Bronchial epithelial cell (primary cell): ENCODE measurements at regions not wholly inside any gene's neighbourhood (a gene's known extent, or its start where the extent isn't known, plus 50 kb on each side); places are given as distances from the start of the nearest gene placed in this dataset.
"Not testable (repeated sequence)": the region's sequence is repeated elsewhere in the genome, so short reads cannot be mapped to it uniquely, and the experiment has no call there.

Source experiments
- DNase-seq: peaks from one replicate; pipeline ENCODE4 v3.0.0-alpha.2; 2010; ENCODE audit warnings: low read depth
- FAIRE-seq: peaks from 2 replicates; lab custom pipeline; 2011; peaks lifted over from hg19 to GRCh38; lab: Jason Lieb, UNC
- H3K27me3 ChIP-seq: 2 replicates; pipeline ENCODE4 v1.5.1; 2011; ENCODE audit warnings: low read length; ENCODE audit not compliant: control insufficient read depth, insufficient read depth
- H3K36me3 ChIP-seq: 2 replicates; pipeline ENCODE4 v1.5.1; 2011; ENCODE audit warnings: low read length; ENCODE audit not compliant: control insufficient read depth, insufficient read depth
- H3K4me3 ChIP-seq: 2 replicates; pipeline ENCODE4 v1.5.1; 2011; ENCODE audit warnings: mild to moderate bottlenecking, low read depth, low read length, control low read depth
- TF ChIP-seq, protein P1 (sequence below): IDR thresholded peaks from 2 replicates; pipeline ENCODE4 v1.5.1; 2011; ENCODE audit warnings: mild to moderate bottlenecking, moderate library complexity, low read length, control low read depth, inconsistent platforms; ENCODE audit not compliant: insufficient read depth, severe bottlenecking

GRCh38 chr6:142648036-142648451 is 296.9 kb downstream of the HIVEP2 start:
- no peak for FAIRE-seq
- TF ChIP-seq, protein P1, sequence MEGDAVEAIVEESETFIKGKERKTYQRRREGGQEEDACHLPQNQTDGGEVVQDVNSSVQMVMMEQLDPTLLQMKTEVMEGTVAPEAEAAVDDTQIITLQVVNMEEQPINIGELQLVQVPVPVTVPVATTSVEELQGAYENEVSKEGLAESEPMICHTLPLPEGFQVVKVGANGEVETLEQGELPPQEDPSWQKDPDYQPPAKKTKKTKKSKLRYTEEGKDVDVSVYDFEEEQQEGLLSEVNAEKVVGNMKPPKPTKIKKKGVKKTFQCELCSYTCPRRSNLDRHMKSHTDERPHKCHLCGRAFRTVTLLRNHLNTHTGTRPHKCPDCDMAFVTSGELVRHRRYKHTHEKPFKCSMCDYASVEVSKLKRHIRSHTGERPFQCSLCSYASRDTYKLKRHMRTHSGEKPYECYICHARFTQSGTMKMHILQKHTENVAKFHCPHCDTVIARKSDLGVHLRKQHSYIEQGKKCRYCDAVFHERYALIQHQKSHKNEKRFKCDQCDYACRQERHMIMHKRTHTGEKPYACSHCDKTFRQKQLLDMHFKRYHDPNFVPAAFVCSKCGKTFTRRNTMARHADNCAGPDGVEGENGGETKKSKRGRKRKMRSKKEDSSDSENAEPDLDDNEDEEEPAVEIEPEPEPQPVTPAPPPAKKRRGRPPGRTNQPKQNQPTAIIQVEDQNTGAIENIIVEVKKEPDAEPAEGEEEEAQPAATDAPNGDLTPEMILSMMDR: no peak
- H3K4me3 ChIP-seq: no peak overlapping the region
- H3K27me3 ChIP-seq: peaks cover 4% of the 10 kb centered on the region
- no peaks in the 10 kb centered on the region for H3K36me3 ChIP-seq
- DNase-seq: no peak

DNA sequence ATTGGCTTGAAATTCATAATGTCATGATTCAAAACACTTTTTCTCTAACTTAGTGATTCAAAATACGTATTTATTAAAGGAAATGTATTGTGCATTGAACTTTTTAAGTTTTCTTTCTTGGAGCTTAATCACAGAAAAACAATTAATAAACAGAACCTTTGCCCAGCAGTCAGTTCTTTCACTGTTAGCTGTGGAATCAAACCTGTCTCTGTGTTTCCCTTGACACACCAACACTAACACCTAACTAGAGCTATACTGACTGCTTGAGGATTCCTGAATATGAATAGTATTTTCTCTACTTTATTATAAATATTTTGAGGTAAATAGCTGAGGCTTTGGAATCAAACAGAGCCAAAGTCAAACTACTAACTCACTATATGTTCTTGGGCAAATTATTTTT is 296.4 kb downstream of the HIVEP2 start:
- no peak overlapping the region for H3K4me3 ChIP-seq
- FAIRE-seq (no peak), DNase-seq (no peak)
- peaks cover 4% of the 10 kb centered on the region for H3K27me3 ChIP-seq
- no peaks in the 10 kb centered on the region for H3K36me3 ChIP-seq
- TF ChIP-seq, protein P1: no peak

DNA sequence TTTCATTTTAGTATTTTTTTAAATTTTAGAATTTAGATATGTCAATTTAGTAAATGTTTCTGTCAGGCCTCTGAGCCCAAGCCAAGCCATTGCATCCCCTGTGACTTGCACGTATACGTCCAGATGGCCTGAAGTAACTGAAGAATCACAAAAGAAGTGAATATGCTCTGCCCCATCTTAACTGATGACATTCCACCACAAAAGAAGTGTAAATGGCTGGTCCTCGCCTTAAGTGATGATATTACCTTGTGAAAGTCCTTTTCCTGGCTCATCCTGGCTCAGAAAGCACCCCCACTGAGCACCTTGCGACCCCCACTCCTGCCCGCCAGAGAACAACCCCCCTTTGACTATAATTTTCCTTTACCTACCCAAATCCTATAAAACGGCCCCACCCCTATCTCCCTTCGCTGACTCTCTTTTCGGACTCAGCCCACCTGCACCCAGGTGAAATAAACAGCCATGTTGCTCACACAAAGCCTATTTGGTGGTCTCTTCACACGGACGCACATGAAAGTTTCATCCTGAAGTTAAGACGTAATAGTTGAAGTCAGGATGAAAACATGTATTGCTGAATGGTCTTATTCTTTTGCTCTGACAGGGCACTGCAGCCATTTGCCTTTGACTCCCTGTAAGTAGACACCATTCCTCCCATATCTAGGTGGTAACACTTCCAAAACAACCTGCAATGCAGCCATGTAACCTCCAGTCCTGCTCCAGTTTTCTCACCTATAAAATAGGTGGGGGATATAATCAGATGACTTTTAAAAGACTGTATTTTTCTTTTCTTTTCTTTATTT is 295.3 kb downstream of the HIVEP2 start:
- H3K4me3 ChIP-seq, DNase-seq, H3K36me3 ChIP-seq, FAIRE-seq, H3K27me3 ChIP-seq: not testable (repeated sequence)

DNA sequence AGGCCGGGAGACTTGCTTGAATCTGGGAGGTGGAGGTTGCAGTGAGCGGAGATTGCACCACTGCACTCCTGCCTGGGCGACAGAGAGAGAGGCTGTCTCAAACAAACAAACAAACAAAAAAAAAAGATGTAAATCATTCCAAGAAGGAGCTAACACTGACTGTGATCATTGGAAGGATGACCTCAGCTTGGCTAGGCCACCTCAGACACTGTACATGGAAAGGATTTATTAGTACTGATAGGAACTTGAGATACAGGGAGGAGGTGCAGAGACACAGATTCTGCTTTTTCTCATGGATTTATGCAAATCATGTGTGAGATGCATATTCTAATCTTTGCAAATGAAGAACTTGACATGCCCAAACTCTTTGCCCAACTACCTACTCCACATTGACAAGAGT is 293.6 kb downstream of the HIVEP2 start:
- DNase-seq: no peak
- Histone ChIP-seq H3K4me3 (no peak overlapping the region), H3K27me3 (peaks cover 2% of the 10 kb centered on the region), H3K36me3 (no peaks in the 10 kb centered on the region)
- TF ChIP-seq, protein P1: no peak
- FAIRE-seq: no peak

DNA sequence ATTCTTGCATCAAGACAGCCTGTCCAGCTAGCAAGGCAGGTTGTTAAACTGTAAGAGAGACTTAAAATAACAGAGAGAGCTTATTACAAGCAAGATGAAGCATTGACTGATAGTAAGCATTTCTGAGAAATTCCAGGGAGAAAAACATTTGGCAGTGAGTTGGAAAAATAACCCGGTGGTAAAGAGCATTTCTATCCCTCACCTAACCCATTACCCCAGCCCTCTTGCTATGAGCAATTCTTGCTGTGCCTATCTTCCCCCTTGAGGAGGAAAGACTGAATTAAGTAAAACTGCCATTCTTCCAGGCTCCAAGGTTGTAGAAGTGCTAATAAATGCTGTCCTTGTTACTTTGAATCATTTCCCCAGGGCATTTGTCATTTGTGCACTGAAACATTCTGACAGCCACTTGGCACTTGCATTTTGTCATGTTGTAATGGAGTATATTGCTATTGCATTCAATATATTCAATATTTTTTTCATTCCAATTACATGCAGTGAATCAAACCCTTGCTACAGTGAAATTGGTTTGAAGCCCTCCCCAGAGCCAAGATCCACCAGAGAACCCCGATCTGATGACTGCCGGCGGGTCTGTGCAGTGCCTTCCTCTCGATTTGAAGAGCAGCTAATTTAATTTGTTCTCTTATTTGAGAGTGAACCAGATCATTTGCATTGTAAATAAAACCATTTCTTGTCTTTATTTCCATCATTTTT is 291.1 kb downstream of the HIVEP2 start:
- DNase-seq: no peak
- no peak overlapping the region for H3K4me3 ChIP-seq
- H3K27me3 ChIP-seq: no peaks in the 10 kb centered on the region
- TF ChIP-seq, protein P1: no peak
- H3K36me3 ChIP-seq: no peaks in the 10 kb centered on the region
- FAIRE-seq: no peak

- H3K27me3 ChIP-seq: no peaks in the 10 kb centered on the region
- no peaks in the 10 kb centered on the region for H3K36me3 ChIP-seq
- TF ChIP-seq, protein P1: no peak
- no peak overlapping the region for H3K4me3 ChIP-seq
- DNase-seq (no peak), FAIRE-seq (no peak)
Observed at GRCh38 chr6:142659661-142660060, 285.3 kb downstream of the HIVEP2 start.
